HG02852 (cell line): ENCODE measurements at regions not wholly inside any gene's neighbourhood (a gene's known extent, or its start where the extent isn't known, plus 50 kb on each side); places are given as distances from the start of the nearest gene placed in this dataset.
"Not testable (repeated sequence)": the region's sequence is repeated elsewhere in the genome, so short reads cannot be mapped to it uniquely, and the experiment has no call there.

ENCODE experiments used
- ATAC-seq: cut with Tn5 transposase; IDR thresholded peaks from one replicate; pipeline ENCODE4 v1.9.1; 2021; ENCODE audit warnings: mild to moderate bottlenecking, moderate library complexity; ENCODE audit not compliant: unreplicated experiment

DNA sequence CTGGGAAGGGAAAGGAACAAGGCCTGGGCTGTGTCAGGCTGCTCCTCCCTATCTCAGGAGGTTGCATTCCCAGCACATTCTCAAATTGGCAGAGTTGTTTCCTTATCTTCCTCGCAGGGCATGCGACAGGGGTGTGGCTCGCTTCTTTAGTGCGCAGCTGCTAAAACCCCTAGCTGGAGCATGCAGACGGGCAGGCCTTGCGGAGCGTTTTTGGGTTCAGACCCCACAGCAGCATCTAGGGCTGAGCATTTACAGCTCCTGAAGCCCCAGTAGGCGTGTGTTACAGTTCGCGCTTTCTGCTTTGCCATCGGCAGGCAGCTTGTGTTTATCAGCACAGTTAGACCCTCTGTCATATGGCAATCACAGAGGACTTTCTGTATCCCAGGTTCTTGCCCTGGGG lies 392.4 kb downstream of the TECRL start:
- no peak for ATAC-seq

DNA sequence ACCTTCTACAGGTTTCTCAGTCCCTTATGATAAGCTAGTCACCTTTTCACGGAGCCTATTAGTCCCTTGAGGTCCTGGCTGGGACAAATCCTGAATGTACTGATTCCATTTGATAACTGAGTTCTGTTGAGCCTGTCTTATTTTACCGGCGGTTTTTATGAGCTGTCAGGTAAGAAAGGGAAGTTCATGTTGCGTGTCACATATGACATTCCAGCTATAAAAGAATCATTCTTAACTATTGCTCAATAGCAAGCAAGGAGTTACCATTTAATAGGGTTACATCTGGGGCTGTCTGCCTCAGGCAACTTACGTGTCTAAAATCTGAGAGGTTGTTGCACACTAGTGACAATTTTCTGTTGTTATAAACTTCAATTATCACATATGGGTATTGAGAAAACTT lies 394.6 kb downstream of the TECRL start:
- ATAC-seq: no peak

DNA sequence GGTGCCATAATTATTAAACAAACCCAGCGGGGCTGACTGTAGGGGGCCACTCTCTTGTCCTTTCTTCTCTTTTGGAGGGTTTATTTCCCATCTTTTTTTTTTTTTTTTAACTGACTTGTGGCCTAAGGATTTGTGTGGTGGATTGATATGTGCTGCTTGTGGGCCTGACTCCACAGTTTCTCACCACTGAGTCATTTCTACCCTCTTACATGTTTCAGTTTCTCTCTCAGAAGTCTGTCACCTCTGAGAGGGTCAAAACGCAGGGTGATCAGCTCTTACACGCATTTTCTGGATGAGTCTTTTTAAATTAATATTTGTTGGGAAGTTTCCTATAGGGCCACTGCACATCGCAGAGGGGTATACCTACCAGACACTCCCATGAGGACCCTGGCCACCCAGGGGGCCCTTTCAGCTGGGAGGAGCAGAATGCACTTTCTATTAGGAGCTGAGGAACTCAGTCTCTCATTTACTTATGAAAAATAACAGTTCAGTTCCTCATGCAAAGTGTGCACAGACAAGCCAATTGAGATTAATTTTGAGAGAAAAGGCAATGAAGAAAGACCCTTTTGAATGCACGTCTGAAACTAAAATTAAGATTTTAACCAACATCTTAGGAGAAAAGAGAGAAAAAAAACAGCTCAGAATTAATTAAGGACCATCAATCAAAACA lies 407.9 kb downstream of the TECRL start:
- ATAC-seq: peak; percentile 99

DNA sequence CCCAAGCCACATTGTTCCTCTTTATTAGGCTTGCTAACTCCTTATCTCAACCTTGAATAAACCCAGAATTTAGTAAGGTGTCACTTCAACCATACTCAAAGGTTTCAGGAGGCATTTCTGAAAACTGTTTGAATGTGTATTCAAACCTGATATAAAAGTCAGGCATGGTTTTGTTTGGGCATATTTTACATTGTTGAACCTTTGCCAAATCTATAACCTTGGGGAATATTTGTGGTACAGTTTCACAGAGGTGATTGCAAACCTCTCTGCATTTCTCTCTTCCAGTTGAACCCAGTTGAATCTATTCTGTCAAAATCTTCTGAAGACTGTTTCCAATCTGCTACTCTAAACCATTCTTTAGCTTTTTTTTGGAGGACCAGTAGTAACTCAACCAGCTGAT lies 409.0 kb downstream of the TECRL start:
- no peak for ATAC-seq

DNA sequence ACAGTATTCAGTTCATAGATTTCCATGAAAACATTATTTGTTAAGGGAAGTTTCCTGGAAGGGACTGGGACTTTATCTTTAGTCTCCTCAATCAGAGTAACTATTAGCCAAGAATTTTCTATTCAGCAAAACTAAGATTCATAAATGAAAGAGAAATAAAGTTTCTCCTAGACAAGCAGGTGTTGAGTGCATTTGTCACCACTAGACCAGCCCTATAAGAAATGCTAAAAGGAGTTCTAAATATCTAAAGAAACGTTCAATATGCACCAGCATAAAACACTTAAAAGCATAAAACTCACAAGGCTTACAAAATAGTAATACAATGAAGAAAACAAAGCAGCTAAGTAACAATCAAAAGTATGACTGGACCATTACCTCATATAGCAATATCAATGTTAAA lies 423.0 kb downstream of the TECRL start:
- ATAC-seq: no peak

DNA sequence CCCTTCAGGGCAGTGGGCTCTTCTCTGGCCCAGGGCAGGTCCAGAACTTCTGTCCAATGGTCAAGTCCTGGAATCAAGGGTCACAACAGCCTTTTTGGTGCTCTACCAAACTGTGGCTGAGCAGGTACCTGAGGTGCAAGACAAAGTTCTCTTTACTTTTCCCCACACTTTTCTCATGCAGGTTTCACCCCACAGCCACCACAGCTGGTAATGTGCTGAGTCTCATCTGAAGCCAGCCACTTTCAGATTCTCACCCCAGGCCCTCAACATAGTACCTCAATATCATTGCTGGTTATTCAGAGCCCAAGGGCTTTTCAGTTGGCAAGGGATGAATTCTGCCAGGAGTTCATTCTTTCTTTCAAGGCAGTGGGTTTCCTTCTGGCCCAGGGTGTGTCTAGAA lies 426.0 kb downstream of the TECRL start:
- no peak for ATAC-seq

DNA sequence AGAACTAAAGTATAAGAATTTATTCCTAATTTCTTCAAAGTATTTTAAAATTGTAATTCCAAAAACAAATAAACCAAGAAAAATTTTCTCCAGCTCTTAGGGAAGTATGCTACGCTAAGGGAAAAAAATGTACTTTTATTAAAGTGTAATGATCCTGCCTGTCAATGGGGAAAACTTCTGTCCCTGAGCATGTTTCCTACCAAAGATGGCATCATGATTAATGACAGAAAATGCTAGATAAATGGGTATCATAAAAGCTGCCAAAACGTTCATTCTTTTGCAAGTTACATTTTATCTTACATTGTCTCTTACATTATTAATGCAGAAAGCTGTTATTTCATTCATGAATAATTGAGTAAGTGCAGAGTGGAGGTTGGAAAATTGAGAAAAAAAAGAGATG lies 443.4 kb downstream of the TECRL start:
- no peak for ATAC-seq

DNA sequence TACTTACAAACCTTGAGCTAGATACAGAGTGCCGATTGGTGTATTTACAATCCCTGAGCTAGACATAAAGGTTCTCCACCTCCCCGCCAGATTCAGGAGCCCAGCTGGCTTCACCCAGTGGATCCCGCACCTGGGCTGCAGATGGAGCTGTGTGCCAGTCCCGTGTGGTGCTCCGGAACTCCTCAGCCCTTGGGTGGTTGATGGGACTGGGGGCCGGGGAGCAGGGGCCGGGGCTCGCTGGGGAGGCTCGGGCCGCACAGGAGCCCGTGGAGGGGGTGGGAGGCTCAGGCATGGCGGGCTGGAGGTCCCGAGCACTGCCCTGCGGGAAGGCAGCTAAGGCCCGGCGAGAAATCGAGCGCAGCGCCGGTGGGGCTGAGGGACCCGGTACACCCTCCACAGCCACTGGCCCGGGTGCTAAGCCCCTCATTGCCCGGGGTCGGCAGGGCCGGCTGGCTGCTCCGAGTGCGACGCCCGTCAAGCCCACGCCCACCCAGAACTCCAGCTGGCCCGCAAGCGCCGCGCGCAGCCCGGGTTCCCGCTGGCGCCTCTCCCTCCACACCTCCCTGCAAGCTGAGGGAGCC lies 466.5 kb downstream of the TECRL start:
- ATAC-seq: not testable (repeated sequence)

DNA sequence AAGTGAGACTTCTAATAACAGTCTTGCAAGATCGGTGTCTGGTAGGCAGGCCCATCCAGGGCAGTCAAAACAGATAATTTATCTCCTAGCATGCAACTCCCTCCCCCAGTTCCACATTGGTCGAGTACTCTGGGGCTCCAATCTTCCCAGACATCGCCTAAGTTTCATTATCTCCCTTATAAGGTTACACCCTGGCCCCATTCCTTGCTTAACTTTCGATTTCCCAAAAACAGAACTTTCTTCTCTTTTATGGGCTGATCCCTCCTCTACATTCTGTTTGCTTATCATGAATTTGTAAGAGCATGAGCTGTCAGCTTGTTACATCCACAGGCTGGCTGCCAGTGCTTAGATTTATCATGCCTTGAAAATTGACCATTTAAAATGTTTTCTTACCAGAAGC lies 471.3 kb downstream of the TECRL start:
- ATAC-seq: no peak

DNA sequence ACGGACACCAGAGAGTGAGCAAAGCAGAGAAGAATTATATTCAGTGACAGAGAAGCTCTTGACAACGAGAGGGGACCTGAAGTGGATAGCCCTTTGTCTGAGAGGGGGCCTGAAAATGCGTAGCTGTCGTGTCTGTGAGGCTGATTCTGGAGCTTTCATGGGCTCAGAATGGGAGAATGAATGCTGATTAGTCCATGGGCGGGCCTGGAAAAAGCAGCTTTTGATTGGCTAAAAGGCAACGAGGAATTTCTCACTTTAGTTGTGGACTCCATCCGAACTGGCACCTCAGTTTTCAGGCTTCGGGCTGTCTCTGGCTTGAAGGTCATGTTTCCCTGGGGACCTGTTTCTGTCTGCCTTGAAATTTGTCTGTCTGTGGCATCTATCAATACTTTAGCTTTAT lies 487.1 kb downstream of the TECRL start:
- ATAC-seq: no peak

DNA sequence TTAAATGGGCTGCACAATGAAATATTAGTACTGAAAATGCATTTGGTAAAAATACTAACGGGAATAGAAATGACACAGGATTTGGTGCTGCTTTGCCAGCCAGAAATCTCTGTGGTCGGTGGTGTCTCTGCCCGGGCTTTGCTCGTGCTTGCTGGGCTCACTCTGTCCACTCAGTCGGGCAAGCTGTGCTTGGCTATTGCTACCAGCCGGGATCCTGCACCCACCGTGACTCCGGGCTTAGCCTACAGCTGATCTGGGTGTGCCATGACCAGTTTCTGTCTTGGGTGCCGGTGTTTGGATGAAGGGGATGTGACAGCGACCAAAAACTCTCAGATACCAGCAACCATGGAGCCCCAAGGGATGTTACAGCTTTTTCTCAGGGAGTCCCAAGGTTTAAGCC lies 487.7 kb downstream of the TECRL start:
- ATAC-seq: no peak

DNA sequence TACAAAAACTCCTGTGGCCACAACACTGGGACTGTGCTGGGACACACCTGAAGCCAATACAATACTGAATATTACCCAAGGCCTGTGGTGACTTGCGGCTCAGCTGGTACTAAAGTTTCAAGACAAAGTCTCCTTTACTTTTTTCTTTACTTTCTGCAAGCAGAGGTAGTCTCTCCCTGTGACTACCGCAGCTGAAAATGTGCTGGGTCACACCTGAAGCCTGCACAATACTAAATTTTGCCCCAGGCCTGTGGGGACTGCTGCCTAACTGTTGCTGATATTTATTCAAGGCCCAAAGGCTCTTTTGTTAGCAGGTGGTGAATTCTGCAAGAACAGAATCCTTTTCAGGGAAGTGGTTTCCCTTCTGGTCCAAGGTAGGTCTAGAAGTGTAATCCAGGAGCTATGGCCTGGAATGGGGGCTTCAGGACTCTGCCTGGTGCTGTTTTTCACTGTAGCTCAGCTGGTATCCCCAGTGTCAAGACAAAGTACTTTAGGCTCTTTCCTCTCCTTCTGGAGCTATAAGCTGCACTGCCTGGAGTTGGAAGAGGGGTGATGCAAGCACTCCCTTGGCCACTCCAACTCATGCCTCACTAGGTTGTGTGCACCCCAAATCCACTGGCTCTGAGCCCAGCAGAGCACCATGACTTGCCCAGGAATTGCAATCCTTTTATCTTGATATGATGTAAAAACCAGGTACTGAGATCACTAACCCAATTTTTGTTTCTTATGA lies 489.4 kb downstream of the TECRL start:
- no peak for ATAC-seq

DNA sequence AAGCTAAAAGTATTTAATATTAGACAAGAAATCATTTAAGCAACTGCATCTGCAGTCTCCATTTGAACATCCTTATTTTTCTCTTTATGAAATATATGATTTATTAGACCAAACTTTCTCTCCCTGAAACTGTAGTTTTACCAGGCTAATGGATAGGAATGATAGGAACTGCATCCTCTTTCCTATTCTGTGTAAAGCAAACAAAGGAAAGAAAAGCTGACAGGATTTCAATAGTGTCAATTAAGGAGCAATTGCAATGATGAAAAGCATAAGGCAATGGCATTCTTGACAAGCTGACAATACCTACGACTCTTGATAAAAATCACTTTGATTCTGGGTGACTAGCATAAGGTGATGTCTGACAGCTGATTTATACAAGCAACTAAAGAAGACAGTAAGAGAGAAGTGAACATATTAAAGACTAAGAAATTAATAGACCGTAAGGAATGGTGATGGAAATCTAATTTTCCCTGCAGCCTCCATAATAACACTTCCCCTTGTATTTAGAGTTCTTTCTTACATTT lies 502.5 kb downstream of the TECRL start:
- no peak for ATAC-seq

DNA sequence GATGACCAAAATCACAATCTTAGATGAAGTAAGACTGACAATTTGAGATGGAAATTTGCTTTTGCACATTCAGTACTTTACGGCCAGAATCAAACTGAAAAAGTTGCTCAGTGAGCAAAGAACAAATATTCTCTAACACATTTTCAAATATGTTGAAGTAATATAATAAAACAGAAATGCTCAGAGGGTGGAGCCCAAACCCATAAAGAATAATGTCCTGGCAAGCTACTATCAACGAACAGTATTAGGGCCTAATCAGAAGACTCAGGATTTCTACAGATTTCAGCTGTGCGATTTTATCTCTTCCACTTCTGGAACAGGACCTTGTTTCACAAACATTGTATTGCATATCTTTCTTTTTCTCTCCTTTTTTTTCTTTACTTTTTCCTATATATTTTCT lies 505.0 kb downstream of the TECRL start:
- no peak for ATAC-seq

DNA sequence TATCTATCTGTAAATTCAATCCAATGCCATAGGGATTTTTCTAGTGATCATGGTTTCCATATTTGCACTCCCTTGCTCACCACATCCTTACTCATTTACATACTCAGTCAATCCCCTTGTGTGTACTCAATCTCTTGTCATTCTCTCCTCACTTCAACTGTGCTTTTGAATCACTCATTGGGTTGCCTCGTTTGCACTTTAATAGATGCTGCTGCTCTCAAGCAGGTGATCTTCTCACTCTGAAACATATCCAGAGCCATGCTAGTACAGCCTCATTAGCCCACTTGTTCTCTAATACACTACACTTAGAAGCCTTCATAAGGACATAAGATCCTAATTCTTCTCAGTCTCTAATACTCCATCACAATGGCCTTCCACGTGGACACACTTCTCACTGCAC lies 507.9 kb downstream of the TECRL start:
- no peak for ATAC-seq

DNA sequence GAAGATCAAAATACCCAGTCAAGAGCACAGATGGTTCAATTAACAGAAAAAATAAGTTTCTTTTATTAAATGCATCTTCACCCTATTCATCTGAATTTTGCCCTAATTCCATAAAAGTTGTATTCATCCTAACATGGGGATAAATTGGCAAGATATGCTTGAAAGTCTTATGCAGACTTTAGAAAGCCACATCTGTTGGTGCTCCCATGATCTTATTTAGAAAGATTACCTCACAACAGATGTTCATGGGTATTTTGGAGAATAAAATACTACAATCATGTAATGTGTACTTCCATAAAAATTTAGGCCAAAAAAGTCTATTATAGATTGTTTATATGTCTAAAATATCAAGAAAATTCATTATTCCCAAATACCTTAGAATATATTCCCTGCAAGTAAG lies 510.3 kb downstream of the TECRL start:
- ATAC-seq: no peak

DNA sequence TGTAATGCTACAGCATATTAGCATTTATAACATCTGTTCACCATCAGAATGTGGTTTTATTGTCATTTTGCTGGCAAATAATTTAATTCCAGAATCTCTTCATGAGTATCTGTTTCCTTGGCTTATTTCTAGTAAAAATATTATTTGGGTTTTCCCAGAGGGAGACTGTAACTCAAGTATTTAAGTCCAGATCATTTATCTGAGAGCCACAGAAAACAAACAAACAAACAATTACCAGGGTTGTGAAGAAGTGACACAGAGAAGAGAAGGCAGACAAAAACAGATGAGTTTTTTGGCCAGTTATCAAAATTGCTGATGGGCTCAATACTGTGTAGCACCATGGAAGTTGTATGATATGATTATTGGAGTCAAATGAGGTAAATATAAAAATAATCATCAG lies 515.1 kb downstream of the TECRL start:
- ATAC-seq: no peak

DNA sequence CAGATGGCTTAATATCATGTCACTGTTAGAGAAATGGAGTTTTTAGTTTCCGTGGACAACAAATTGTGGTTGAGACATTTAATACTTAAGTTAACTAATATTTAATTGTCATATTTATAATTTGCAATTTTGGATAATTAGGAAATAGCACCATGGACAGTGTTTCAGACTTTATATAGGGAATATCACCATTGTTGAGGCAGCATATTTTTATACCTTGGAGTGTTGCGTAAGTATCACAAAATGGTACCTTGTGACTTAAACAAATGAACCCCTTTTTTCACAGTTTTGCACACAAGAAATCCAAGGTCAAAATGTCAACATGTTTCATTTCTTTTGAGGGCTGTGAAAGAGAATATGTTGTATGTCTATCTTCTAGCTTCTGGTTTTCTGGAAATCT lies 539.9 kb downstream of the TECRL start:
- ATAC-seq: no peak

DNA sequence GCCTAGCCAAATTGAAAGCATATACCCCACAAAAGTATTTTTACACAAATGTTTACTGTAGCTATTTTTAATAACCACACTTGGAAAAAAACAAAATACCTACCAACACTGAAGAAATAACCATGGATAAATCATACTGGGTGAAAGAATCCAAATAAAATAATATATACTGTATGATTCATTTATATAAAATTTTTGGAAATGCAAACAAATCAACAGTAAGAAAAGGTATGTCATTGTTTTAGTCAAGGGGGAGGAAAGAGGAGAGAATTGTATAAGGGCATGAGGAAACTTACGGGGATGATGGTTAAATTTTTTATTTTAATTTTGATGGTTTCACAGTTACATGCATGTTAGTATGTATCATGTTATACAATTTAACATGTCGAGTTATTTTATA lies 557.8 kb downstream of the TECRL start:
- no peak for ATAC-seq

DNA sequence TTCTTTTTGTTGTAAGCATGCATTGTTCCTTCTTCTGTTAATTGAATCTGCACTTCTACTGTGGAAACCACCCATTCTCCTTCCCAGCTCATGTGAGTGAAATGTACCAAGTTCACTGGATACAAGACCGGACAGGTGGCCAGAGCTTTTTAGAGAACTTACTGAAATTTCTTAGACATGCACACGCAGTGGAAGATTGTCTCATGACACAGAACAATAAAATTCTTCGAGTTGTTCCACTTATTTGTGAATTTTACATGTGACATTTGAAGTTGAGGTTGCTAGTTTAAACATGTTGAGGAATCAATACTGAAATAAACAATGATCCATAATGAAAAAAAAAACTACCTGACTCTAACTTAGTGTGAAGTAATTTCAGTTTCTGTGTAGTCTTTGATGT lies 568.0 kb downstream of the TECRL start:
- no peak for ATAC-seq

DNA sequence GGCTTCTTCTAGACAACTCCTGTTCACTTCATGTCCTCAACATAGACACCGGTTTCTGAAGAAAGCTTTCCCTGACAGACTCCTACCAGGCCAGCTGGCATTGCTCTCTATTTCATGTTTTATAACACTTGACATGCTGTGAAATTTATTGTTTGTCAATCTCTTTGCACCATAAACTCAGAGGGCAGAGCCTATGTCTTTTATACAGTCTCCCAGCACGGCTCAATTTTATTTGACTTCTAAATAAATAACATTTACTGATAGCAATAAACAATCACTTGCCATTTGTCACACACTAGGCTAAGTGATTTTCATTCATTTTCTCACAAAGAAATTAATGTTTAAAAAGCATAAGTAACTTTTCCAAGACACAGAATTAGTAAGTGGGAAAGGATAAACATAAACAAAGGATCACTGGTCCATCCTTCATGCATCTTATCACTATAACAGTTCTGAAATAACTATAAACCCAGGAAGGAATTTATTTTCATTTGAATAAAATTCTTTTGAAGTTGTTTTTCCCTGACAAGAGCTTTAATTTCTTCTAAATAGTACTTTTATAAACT lies 577.6 kb downstream of the TECRL start:
- ATAC-seq: no peak
